ENCODE measurements at regions not wholly inside any gene's neighbourhood (a gene's known extent, or its start where the extent isn't known, plus 50 kb on each side); places are given as distances from the start of the nearest gene placed in this dataset.

GRCh38 chr5:130365956-130366355 is 461.7 kb downstream of the CHSY3 start:
- TF ChIP-seq YY1 (IDR thresholded peaks at IDR 0.05; ENCODE audit: insufficient read depth, insufficient read length) = no peak
- no peak for TF ChIP-seq ZNF274 (IDR thresholded peaks at IDR 0.05; ENCODE audit: low read depth, low read length)
- no peak for TF ChIP-seq SUZ12 (IDR thresholded peaks at IDR 0.05; ENCODE audit: extremely low read depth, insufficient read depth, insufficient read length)

All from NT2/D1 (cell line).